SK-N-SH treated with all-trans-retinoic acid at 6 μM for 48 hours (cell line): ENCODE measurements at regions not wholly inside any gene's neighbourhood (a gene's known extent, or its start where the extent isn't known, plus 50 kb on each side); places are given as distances from the start of the nearest gene placed in this dataset.

Source experiments
- ATAC-seq: fragments of 200-7000 bp; cut with Tn5 transposase; 3 replicates; pipeline ENCODE4 v1.9.1; 2020; ENCODE audit warnings: mild to moderate bottlenecking, moderate library complexity
- ARNTL ChIP-seq: fragments of 450-650 bp; formaldehyde crosslinking; IDR thresholded peaks from 2 replicates; pipeline ENCODE4 v1.5.0; 2020; ENCODE audit warnings: low read depth, mild to moderate bottlenecking, moderate library complexity, borderline replicate concordance
- BACH2 ChIP-seq: fragments of 250-450 bp; sonication (Bioruptor Pico); IDR thresholded peaks from 2 replicates; pipeline ENCODE4 v1.9.0; 2021; ENCODE audit warnings: mild to moderate bottlenecking, borderline replicate concordance
- CREB5 ChIP-seq: fragments of 250-450 bp; sonication (Bioruptor Pico); IDR thresholded peaks from 2 replicates; pipeline ENCODE4 v1.5.1; 2020; ENCODE audit warnings: low read depth, mild to moderate bottlenecking, moderate library complexity
- CSDC2 ChIP-seq: fragments of 250-450 bp; sonication (Bioruptor Pico); IDR thresholded peaks from 2 replicates; pipeline ENCODE4 v1.5.0; 2020; ENCODE audit warnings: mild to moderate bottlenecking, moderate library complexity
- ESRRG ChIP-seq: fragments of 250-450 bp; sonication (Bioruptor Pico); IDR thresholded peaks from 2 replicates; pipeline ENCODE4 v1.6.1; 2021; ENCODE audit warnings: mild to moderate bottlenecking
- GLIS3 ChIP-seq: fragments of 250-450 bp; sonication (Bioruptor Pico); IDR thresholded peaks from 2 replicates; pipeline ENCODE4 v1.5.0; 2020; ENCODE audit warnings: mild to moderate bottlenecking, moderate library complexity
- ISL1 ChIP-seq: fragments of 250-450 bp; sonication (Bioruptor Pico); IDR thresholded peaks from 2 replicates; pipeline ENCODE4 v2.1.2; 2022; ENCODE audit warnings: mild to moderate bottlenecking, moderate library complexity
- OSR1 ChIP-seq: fragments of 250-450 bp; sonication (Bioruptor Pico); IDR thresholded peaks from 2 replicates; pipeline ENCODE4 v1.8.0; 2022; ENCODE audit warnings: moderate library complexity, mild to moderate bottlenecking, inconsistent platforms
- PATZ1 ChIP-seq: fragments of 250-450 bp; sonication (Bioruptor Pico); IDR thresholded peaks from 2 replicates; pipeline ENCODE4 v1.8.0; 2020; ENCODE audit warnings: mild to moderate bottlenecking, moderate library complexity, borderline replicate concordance
- POU6F1 ChIP-seq: fragments of 250-450 bp; sonication (Bioruptor Pico); IDR thresholded peaks from 2 replicates; pipeline ENCODE4 v1.8.0; 2021; ENCODE audit warnings: low read depth, mild to moderate bottlenecking, moderate library complexity, borderline replicate concordance
- PPARA ChIP-seq: fragments of 250-450 bp; sonication (Bioruptor Pico); IDR thresholded peaks from 2 replicates; pipeline ENCODE4 v1.5.0; 2020; ENCODE audit warnings: mild to moderate bottlenecking, borderline replicate concordance
- RARB ChIP-seq: fragments of 250-450 bp; sonication (Bioruptor Pico); IDR thresholded peaks from 2 replicates; pipeline ENCODE4 v1.8.0; 2021; ENCODE audit warnings: mild to moderate bottlenecking, moderate library complexity
- SNAI2 ChIP-seq: fragments of 250-450 bp; sonication (Bioruptor Pico); IDR thresholded peaks from 2 replicates; pipeline ENCODE4 v1.5.0; 2020; ENCODE audit warnings: mild to moderate bottlenecking, moderate library complexity
- TCF4 ChIP-seq: fragments of 250-450 bp; sonication (Bioruptor Pico); IDR thresholded peaks from 2 replicates; pipeline ENCODE4 v1.8.0; 2021; ENCODE audit warnings: mild to moderate bottlenecking, moderate library complexity, borderline replicate concordance
- TOX ChIP-seq: fragments of 250-450 bp; sonication (Bioruptor Pico); IDR thresholded peaks from 2 replicates; pipeline ENCODE4 v1.8.0; 2021; ENCODE audit warnings: mild to moderate bottlenecking, moderate library complexity, borderline replicate concordance
- TSHZ2 ChIP-seq: fragments of 250-450 bp; sonication (Bioruptor Pico); IDR thresholded peaks from 2 replicates; pipeline ENCODE4 v1.5.0; 2020; ENCODE audit warnings: mild to moderate bottlenecking, moderate library complexity
- ZC3H10 ChIP-seq: fragments of 250-450 bp; sonication (Bioruptor Pico); IDR thresholded peaks from 2 replicates; pipeline ENCODE4 v1.5.1; 2021; ENCODE audit warnings: mild to moderate bottlenecking, moderate library complexity
- ZFP3 ChIP-seq: fragments of 250-450 bp; sonication (Bioruptor Pico); IDR thresholded peaks from 2 replicates; pipeline ENCODE4 v1.5.0; 2020; ENCODE audit warnings: mild to moderate bottlenecking, moderate library complexity
- ZFP30 ChIP-seq: fragments of 450-650 bp; formaldehyde crosslinking; IDR thresholded peaks from 2 replicates; pipeline ENCODE4 v1.5.0; 2022; ENCODE audit warnings: mild to moderate bottlenecking, moderate library complexity
- ZNF565 ChIP-seq: fragments of 450-650 bp; formaldehyde crosslinking; conservative IDR thresholded peaks from 2 replicates; pipeline ENCODE4 v1.5.0; 2020; ENCODE audit warnings: low read depth, mild to moderate bottlenecking, moderate library complexity
- ZNF70 ChIP-seq: fragments of 450-650 bp; formaldehyde crosslinking; IDR thresholded peaks from 2 replicates; pipeline ENCODE4 v1.5.0; 2020; ENCODE audit warnings: mild to moderate bottlenecking, moderate library complexity
- ZNF8 ChIP-seq: fragments of 450-650 bp; formaldehyde crosslinking; IDR thresholded peaks from 2 replicates; pipeline ENCODE4 v1.5.0; 2020; ENCODE audit warnings: mild to moderate bottlenecking, moderate library complexity

- no peak for ATAC-seq
- no peak for TF ChIP-seq TCF4 (CRISPR knock-in tag)
- TF ChIP-seq TOX (CRISPR knock-in tag), result no peak
- no peak for TF ChIP-seq ISL1 (CRISPR knock-in tag)
- TF ChIP-seq BACH2 (CRISPR knock-in tag), result no peak
Measured at GRCh38 chr16:86353948-86354347, 156.4 kb upstream of the FOXF1 start.

- ATAC-seq, result peak; percentile 24; the same call in 2 of the 3 replicates
- no peak for TF ChIP-seq BACH2 (CRISPR knock-in tag)
- no peak for TF ChIP-seq ZFP30 (CRISPR knock-in tag)
- TF ChIP-seq ZC3H10, result no peak
- no peak for TF ChIP-seq GLIS3 (CRISPR knock-in tag)
- no peak for TF ChIP-seq ZNF8 (CRISPR knock-in tag)
- TF ChIP-seq PATZ1 (CRISPR knock-in tag), result no peak
- TF ChIP-seq CSDC2, result no peak
- no peak for TF ChIP-seq SNAI2 (CRISPR knock-in tag)
- no peak for TF ChIP-seq POU6F1 (CRISPR knock-in tag)
- TF ChIP-seq ZFP3, result no peak
- TF ChIP-seq ZNF565 (CRISPR knock-in tag), result no peak
- TF ChIP-seq TSHZ2 (CRISPR knock-in tag), result no peak
- TF ChIP-seq ESRRG, result no peak
- no peak for TF ChIP-seq RARB
- no peak for TF ChIP-seq CREB5 (CRISPR knock-in tag)
- no peak for TF ChIP-seq ZNF70 (CRISPR knock-in tag)
- TF ChIP-seq PPARA (CRISPR knock-in tag), result no peak
- no peak for TF ChIP-seq OSR1
Measured at GRCh38 chr16:86354641-86355513, 155.4 kb upstream of the FOXF1 start.

- ATAC-seq, result no peak
- TF ChIP-seq TOX (CRISPR knock-in tag) (no peak), TSHZ2 (CRISPR knock-in tag) (no peak), ESRRG (no peak), ISL1 (CRISPR knock-in tag) (no peak), POU6F1 (CRISPR knock-in tag) (no peak), GLIS3 (CRISPR knock-in tag) (no peak), PATZ1 (CRISPR knock-in tag) (no peak), CSDC2 (no peak), ARNTL (CRISPR knock-in tag) (no peak)
Measured at GRCh38 chr16:86355531-86355930, 154.8 kb upstream of the FOXF1 start.
